Limb (tissue), 2 donors: ENCODE measurements at regions not wholly inside any gene's neighbourhood (a gene's known extent, or its start where the extent isn't known, plus 50 kb on each side); places are given as distances from the start of the nearest gene placed in this dataset.
"Not testable (repeated sequence)": the region's sequence is repeated elsewhere in the genome, so short reads cannot be mapped to it uniquely, and the experiment has no call there.

Source experiments
- DNase-seq, 2 donors: peaks; one replicate each; pipeline ENCODE4 v3.0.0-alpha.2; 2016; ENCODE audit errors: extremely low spot score in 2 of 2

DNA sequence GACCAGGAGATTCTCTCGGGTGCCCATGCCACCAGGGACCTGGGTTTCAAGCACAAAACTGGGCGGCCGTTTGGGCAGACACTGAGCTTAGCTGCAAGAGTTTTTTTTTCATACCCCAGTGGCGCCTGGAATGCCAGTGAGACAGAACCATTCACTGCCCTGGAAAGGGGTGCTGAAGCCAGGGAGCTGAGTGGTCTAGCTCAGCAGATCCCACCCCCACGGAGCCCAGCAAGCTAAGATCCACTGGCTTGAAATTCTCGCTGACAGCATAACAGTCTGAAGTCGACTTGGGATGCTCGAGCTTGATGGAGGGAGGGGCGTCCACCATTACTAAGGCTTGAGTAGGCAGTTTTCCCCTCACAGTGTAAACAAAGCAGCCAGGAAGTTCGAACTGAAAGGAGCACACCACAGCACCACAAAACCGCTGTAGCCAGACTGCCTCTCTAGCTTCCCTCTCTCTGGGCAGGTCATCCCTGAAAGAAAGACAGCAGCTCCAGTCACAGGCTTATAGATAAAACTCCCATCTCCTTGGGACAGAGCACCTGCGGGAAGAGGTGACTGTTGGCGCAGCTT is 157.7 kb downstream of the GIPC2 start:
- not testable (repeated sequence) for DNase-seq

DNA sequence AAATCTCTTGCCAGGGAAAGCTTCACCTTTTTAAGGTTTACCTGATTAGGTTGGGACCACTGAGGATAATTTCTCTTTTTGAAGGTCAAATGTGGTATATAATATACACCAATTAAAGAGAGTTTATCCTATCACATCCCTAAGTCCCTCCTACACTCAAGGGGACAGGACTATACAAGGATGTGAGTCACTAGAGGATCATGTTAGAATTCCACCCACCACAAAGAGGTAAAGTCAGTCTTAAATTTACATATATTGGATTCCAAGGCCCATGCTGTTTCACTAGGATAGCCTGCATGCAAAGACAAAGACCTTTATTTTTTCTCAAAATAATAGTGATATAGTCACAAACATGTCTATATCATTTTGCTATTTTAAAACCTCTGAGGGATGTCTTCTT is 164.4 kb downstream of the GIPC2 start:
- DNase-seq: no peak

DNA sequence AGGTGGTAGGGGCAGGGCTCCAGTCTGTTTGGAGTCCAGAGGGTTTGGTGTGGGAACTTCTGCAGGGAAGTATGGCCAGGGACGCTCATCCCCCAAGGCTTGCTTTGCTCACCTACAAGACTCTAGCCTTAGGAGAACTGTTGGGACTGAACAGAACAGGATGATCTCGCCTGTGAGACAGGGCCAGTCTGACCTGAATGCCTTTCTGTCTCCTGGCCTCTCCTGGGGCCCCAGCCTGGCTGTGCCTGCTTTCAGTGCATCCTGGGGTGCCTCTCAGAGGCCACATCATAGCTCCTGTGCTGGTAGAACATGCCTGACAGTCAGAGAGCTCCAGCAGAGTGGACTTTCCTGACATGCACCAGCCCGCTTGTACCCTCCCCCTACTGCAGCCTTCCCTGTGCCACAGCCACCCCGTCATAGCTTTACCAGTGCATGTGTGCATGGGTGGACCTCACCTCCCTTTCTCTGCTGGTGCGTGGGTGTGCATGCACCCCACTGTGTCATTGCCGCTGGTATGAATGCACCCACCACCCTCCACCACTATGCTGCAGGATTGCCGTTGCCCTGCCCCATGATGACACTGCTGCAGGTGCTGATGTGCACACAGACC is 165.8 kb downstream of the GIPC2 start:
- no peak for DNase-seq

DNA sequence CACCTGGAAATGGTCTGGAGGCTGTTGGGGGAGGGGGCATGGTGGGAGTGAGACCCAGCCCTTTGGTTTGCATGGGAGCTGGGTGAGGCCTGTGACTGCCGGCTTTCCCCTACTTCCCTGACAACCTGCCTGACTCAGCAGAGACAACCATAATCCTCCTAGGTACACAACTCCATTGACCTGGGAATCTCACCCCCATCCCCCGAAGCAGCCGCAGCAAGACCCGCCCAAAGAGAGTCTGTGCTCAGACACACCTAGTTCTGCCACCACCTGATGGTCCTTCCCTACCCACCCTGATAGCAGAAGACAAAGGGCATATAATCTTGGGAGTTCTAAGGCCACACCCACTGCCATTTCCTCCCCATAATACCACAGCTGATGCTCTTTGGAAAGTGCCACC is 168.6 kb downstream of the GIPC2 start:
- no peak for DNase-seq

DNA sequence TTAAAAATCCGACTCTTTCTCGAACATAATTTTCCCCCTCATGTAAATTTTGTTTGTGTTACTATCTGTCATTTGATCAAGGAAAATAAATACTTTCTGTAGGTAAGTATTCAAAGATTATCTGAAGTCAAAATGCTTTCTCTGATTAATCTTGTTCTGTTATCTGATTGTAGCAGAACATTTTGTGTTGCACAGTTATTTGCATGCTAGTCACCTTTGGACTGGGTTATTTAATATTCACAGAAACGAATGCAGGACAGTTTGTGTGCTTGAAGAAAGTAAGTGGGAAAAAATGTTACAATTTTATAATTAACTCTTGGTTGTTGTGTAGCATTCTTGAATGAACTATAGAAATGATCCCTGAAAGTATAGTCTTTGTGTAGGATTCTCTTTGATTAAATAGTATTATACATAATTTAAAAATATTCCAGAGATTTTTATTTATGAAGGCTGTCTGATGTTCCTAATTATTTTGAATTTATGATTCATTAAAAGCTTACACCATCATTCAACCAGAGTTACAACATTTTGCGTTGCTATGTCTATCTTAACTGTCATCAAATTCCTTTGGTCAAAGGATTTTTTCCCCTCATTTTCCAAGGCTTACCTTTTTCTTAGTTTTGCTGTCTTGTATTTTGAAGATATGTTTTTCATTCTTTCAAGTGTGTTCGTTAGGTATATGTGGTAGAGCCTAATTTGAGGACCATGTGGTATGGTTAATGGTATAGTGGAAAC is 176.6 kb downstream of the GIPC2 start:
- DNase-seq: no peak

DNA sequence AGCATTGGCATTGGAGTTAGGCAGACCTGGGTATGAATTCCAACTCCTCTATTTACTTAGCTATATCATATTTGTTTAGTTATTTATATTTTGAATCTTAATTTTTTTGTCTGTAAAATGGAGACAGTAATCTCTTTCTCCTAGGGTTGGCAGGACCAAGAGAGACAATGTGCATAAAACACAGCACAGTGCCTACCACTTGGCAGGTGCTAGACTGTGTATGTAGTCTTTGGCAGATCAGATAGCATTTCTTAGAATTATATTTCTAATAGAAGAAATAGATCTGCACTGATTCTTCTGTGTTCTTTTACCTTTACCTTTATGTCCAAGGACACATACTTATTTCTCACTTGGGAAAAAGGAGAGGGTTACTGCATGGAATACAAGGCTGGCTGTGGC is 177.2 kb downstream of the GIPC2 start:
- no peak for DNase-seq

DNA sequence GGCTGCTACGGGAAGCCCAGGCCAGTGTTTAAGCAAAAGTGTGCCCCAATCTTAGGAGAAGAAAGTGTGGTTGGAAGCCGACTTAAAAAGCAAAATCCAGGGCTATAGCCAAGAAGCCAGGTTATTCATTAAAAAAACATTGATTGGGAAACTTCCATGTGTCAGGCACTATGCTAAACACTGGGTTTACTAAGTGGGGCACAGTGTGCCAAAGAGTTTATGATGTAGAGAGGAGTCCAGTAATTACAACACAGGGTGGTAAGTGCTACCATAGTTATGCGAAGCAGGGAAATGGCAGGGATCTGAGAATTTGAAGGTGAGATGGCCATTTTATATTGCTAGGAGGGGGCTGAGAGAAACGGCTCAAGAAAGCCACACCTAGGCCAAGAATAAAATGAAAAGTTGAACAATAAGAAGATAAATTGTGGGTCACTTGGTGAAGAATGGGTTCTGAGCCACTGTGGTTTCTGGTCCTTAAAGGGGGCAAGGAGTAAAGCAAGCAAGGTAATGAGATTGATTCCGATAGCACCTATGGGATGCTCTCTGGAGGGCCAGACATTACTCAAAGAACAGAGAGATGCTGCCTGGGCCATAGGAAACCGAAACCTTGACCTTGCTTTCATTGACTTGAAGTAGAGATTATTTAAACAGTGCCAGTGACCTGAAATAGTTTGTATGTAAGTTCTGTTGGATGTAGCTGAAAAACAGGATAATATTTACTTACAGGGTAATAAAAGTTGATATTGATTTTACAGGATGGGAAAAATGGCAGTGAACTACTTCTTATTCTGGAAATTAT is 177.8 kb downstream of the GIPC2 start:
- no peak for DNase-seq

DNA sequence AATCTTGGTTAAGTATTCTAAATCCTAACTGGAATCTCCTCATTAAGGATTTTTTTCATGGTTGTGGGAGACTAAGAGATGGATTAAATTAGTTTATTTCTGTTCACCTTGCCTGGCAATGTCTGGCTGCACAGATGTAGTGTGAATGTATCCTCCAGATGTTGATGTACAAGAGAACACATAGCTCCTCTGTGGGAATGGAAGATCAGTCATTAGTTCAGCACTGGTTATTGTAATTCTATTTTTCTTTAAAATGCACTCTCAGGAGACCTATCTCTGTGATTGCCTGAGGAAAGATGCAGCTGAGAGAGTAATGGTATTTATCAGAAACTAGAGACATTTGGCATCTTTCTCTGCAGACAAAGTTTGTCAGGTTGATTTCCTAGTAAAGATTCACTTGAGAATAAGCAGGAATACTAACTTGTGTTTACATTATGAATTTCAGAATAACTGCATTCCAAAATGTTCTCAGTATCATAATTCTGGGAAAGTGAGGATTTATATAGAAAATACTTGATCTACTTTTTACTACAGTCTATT is 178.6 kb downstream of the GIPC2 start:
- peak in 1 of 2 donors; percentile 50 for DNase-seq

DNA sequence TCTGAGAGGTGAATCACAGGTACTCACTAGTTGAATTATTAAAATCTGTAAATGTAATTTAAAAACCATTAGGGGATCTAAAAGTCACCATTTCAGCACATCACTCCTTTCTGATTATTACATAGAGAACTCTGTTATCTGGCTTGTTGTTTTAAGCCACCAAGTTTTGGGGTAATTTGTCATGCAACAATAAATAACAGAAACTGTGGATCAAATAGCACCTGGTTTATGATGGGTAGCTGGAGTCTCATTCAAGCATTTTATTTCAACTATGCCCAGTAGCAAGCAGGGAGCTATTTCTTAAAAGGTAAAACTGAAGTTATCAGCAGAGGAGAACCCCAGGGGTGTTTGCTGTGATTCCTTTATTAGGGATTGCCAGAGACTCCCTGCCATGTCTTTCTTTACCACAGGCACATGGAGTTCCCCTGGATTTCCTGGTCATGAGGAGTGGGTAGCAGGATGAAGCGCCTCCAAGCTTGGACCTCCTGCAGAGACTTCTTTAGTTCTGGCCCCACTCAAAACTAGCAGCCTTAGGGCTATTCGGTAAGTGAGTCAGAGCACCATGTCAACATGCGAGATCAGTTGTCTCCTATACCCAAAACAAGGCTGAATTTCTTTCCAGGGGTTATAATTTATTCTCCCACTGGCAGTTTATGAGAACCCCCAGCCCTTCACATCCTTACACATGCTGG is 179.2 kb downstream of the GIPC2 start:
- no peak for DNase-seq

DNA sequence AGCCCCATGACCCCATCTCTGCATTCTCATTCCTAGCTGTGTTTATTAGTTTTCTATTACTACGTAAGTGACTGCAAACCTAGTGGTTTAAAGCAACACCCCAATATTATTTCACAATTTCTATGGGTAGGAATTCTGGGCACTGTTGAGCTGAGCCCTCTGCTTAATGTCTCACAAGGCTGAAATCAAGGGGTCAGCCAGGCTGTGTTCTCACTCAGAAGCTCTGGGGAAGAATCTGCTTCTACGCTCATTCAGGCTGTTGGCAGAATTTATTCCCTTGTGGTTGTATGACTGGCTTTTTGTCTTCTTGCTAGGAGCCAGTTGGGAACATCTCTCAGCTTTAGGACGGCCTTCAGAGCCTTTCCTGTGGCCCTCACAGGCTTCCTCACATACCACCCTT is 181.0 kb downstream of the GIPC2 start:
- DNase-seq: no peak

DNA sequence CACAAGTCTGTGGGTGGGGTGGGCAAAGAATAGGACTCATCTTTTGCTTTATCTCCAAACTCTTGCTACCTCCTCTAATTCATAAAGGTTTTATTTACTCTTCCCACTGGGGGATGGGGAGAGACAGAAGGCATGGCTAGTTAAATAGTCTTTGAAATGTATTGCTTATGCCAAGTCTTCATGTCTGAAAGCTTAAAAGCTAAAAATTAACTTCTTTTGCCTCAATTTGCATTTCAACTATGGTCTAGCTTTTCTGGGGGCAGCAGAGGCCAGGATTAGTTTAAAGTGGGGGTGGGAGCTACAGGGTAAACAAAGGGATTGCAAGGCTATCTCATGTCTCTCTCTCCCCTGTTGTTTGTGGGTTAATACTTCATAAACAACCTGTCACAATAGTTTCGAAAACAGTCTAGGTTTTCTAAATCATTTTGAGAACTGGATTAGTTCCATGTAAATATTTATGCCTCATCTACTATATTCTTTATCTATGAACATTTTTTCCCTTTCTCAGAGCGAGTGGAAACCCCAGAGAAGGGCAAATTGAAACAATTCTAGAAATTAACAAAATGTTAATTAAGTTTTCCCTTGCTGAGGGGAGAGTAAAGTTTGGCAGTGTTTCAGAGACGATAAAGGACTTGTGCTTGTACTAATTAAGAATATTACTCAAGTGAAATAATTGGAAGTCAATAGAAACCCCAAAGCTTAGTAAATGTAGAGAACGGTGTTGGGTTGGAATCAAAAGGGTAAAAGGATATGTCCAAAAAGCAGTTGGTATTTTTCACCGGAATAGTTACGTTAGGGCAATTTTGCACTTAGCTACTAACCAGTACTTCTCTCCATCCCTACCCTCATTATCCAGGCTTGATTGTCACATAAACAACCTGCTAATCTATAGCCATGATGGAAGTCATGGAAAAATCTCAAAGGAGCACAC is 182.2 kb downstream of the GIPC2 start:
- no peak for DNase-seq

DNA sequence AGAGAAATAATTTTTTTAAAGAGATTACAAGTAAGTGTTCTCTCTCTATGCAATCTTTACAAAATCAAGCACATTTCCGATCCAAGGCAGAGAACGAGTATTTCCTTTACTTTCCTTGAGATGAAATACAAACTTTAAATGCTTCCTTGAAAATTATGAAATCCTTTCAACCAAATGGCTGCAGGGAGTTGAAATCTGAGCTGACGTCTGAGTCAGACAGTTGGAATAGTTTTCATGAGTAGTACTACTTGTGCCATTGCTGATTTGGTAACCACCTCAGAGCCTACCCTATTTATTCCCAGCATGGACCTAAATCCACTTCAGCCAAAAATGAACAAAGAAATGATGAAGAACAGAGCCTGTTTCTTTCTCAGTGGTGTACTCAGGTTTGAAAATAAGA is 183.6 kb downstream of the GIPC2 start:
- DNase-seq: no peak

DNA sequence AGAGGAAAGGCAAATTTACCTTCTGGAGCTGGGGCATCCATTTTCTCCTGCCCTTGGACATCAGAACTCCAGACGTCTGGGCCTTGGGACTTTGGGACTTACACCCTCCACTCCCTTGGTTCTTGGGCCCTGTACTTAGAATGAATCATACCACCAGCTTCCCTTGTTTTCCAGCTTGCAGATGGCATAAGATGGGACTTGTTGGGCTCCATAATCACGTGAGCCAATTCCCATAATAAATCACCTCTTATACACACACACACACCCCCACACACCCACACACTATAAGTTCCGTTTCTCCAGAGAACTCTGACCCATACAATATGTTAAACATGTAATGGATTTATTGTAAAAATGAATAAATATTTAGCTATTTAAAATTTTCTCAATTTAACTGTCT is 185.7 kb downstream of the GIPC2 start:
- no peak for DNase-seq

DNA sequence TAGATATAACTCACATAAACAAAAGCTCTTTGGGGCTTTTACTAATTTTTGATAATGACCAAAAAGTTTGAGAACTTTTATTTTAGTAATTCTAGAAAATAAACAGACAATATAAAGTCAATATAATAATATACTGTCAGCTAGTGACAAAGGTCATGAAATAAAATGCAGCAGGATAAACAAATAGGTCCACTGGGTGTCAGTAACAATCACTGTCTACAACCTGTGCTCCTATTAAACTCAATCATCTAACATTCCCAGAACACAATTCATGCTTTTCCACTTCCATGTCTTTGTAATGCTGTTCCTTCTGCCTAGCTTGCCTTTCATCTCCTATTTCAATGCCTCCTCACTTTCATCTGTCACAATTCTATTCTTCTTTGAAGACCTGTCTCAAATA is 186.1 kb downstream of the GIPC2 start:
- no peak for DNase-seq

DNA sequence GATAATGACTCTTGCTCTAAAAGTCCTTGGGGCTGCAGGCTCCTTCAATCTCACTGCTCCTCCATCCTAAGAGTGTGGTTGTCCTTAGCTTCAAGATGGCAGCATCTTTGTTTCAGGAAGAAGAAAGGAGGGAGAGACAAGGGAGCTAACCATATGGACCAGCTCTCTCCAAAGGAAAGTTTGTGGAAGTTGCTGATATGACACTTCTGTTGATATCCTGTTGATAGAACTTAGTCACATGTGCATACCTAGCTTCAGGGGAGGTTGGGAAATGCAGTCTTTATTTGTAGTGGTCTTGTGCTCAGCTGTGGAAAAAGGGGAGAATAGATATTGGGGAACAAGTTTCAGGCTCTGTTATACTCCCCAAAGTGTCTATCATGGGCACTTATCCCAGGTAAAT is 186.9 kb downstream of the GIPC2 start:
- no peak for DNase-seq

DNA sequence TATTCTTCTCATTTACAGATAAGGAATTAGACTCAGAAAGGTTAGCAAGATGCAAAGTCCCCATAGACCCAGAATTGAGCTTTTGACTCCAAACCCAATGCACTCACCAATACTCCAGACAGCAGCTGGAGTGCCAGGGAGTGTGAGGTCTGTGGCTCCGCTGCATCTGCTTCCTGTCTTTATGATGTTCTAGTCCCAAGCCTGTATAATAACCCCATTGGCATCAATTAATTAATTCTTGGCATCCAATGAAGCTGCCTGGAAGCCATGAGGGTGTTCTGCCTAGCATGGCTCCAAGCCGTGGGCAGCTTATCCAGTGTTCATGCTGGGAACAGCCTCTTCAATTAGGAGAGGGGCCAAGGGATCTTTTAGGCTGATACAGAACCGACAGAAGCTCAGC is 188.7 kb downstream of the GIPC2 start:
- DNase-seq: no peak

DNA sequence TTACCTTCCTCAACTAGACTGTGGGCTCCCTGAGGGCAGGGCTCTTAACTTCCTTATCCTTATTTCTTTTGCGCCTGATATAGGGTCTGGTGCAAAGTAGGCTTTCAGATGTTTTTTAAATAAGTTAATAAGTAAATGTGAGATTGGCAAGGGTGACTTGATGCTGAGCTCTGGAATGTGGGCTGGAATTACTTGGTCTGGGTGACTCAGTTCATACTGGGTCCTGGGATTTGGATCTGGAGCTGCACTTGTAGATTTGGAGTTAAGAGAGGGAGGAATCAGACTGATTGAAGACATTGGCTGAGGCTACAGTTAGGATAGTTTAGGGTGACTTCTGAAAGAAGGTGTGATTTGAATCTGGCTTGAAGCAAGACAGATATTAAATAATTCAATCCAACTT is 190.9 kb downstream of the GIPC2 start:
- DNase-seq: no peak

DNA sequence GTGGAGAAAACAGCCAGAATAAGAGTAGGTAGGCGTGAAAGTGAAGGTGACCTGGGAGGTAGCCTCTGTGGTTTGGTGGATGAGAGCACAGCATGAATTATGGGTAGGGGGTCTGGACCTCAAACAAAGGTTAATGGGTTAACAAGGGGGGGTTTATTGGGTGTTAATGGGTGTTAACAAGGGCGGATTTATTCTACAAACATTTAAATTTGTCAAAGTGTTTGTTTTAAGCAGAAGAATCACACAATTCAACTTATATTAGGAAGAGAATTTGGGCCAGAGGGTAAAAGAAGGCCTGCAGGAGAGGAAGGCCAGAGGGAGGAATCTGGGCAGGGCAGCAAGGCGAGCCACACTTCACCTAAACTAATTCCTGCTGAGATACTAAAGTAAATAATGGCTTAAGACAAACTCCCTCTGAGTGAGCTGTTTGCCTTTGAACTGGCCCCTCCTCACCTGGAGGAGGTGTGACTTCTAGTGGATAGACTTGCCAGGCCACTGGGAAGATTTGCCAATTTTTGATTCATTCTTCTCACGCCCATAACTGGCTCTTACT is 191.7 kb downstream of the GIPC2 start:
- DNase-seq: no peak

DNA sequence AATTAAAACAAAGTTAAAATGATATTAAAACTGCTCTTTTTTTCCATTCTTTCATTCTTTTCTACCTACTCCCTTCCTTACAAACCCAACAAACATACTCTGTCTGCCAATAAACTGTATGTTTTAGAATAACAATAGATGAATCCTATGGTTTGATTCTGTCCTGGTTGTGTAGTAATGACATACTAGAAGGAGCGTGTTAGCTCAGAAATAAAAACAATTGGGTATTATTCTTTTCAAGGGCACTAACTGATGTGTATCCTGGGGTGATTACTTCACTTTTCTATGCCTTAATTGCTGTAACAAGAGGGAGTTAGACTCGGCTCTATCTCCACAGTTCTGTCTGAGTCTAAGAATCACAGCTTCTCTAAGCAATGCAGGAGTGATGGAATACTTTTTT is 194.4 kb downstream of the GIPC2 start:
- DNase-seq: no peak

DNA sequence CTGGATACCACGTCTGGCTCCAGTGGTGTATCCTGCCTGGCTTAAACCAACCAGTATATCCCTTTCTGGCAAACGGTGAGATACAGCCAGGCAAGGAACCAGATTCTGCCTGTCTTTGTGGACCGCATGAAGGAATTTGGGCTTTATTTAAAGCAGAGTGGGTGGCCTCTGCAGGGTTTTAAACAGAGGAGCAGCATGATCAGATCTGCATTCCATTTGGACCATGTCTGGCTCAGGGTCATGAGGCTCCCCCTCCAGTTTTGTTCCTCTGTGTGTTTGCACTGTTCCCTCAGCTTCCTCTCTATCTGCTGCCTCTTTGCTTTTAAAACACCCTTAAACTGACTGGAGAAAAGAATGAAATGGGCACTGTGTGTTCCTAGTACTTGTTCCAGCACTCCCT is 195.0 kb downstream of the GIPC2 start:
- DNase-seq: no peak
